Calu3 (cell line): ENCODE measurements at regions not wholly inside any gene's neighbourhood (a gene's known extent, or its start where the extent isn't known, plus 50 kb on each side); places are given as distances from the start of the nearest gene placed in this dataset.

ENCODE experiments used
- BruUV-seq: library from RNA; stranded (reverse); fragments of 400-500 nt; replicated peaks from 2 replicates; lab custom pipeline; 2021; lab: Mats Ljungman, UMichigan
- CTCF ChIA-PET: fragments of 300-600 bp; sonication (Branson Sonifier 250); formaldehyde crosslinking; loops from one replicate; lab custom pipeline; 2022; ENCODE audit warnings: antibody characterized with exemption; lab: Charles Lee
- DNase-seq: peaks from one replicate; pipeline ENCODE4 v3.0.0; 2022
- H3K27ac Mint-ChIP-seq: one replicate; pipeline ENCODE4 v1.8.0; 2022; ENCODE audit warnings: mixed read lengths; ENCODE audit not compliant: unreplicated experiment
- H3K27me3 Mint-ChIP-seq: one replicate; pipeline ENCODE4 v1.8.0; 2022; ENCODE audit warnings: mixed read lengths; ENCODE audit not compliant: unreplicated experiment
- H3K36me3 Mint-ChIP-seq: one replicate; pipeline ENCODE4 v1.8.0; 2022; ENCODE audit warnings: mild to moderate bottlenecking, moderate library complexity, mixed read lengths; ENCODE audit not compliant: insufficient read depth, unreplicated experiment
- H3K4me1 Mint-ChIP-seq: one replicate; pipeline ENCODE4 v1.8.0; 2022; ENCODE audit warnings: mild to moderate bottlenecking, low read depth, mixed read lengths; ENCODE audit not compliant: unreplicated experiment
- H3K4me3 Mint-ChIP-seq: one replicate; pipeline ENCODE4 v1.8.0; 2022; ENCODE audit warnings: mild to moderate bottlenecking, low read depth, moderate library complexity, mixed read lengths; ENCODE audit not compliant: unreplicated experiment
- H3K9me3 Mint-ChIP-seq: one replicate; pipeline ENCODE4 v1.8.0; 2022; ENCODE audit warnings: low read depth, mixed read lengths; ENCODE audit not compliant: unreplicated experiment
- intact Hi-C: fragments of 100-400 bp; cut with micrococcal nuclease; formaldehyde crosslinking; loops from one replicate; pipeline ENCODE4 v1.10.0; 2022; ENCODE audit not compliant: unreplicated experiment
- TF ChIP-seq, protein P1 (sequence below): fragments of 200-600 bp; IDR thresholded peaks from one replicate; pipeline ENCODE4 v1.8.0; 2022; ENCODE audit warnings: antibody characterized with exemption; ENCODE audit not compliant: unreplicated experiment

DNA sequence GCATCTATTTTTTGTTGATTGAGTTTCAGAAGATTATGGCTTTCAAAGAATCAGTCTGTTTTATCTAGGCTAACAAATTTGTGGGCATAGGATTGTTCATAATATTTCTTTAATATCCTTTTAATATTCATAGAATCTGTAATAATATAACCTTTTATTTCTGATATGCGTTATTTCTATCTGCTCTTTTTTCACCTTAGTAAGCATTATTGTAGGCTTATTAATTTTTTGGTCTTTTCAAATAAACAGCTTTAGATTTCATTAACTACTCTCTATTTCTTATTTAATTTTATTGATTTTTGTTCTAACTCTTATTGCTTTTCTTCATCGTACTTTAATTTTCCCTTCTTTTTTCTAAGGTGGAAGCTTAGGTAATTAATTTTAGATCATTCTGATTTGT, 1614.4 kb upstream of the DDX18 start:
- H3K27me3 Mint-ChIP-seq, result no peaks in the 10 kb centered on the region
- BruUV-seq, result no TSS peak
- intact Hi-C loops, result no loop called here
- H3K27ac Mint-ChIP-seq, result no peak overlapping the region
- H3K36me3 Mint-ChIP-seq, result no peaks in the 10 kb centered on the region
- H3K4me3 Mint-ChIP-seq, result no peak overlapping the region
- TF ChIP-seq, protein P1, sequence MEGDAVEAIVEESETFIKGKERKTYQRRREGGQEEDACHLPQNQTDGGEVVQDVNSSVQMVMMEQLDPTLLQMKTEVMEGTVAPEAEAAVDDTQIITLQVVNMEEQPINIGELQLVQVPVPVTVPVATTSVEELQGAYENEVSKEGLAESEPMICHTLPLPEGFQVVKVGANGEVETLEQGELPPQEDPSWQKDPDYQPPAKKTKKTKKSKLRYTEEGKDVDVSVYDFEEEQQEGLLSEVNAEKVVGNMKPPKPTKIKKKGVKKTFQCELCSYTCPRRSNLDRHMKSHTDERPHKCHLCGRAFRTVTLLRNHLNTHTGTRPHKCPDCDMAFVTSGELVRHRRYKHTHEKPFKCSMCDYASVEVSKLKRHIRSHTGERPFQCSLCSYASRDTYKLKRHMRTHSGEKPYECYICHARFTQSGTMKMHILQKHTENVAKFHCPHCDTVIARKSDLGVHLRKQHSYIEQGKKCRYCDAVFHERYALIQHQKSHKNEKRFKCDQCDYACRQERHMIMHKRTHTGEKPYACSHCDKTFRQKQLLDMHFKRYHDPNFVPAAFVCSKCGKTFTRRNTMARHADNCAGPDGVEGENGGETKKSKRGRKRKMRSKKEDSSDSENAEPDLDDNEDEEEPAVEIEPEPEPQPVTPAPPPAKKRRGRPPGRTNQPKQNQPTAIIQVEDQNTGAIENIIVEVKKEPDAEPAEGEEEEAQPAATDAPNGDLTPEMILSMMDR, result no peak
- no peak for DNase-seq
- H3K4me1 Mint-ChIP-seq, result no peaks in the 10 kb centered on the region
- H3K9me3 Mint-ChIP-seq, result peaks cover 12% of the 10 kb centered on the region
- CTCF ChIA-PET, result no interaction called here

DNA sequence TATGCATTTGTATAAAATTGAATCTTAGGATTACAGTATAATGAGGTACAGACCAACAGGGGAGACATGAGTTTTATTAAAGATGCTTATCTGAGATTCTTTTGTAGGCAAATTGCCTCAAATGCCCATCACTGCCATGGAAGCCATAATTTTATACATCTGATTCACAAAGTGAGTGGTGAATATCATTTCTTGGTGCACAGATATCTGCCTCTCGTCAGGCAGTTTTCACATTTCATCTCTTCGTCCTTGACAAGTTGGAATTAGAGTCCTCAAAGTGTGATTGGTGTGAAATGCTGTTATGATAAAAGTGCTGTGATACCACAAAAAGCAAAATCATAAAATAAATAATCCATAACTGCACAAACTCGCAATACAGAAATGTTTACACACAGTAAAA, 1602.8 kb upstream of the DDX18 start:
- intact Hi-C loops, result no loop called here

DNA sequence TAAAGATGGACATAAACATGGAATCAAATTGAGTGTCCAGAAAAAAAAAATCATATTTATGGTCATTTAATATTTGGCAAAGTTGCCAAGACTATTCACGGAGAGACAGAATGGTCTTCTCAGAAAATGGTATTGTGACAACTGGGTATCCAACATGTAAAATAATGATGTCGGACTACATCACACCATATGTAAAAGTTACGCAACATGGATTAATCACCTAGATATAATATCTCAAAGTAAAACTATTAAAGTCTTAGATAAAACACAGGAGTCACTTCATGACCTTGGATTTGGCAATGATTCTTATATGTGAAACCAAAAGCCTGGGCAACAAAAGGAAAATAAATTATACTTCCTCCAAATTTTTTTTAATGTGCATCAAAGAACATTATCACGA, 1591.7 kb upstream of the DDX18 start:
- Mint-ChIP-seq H3K9me3 (peaks cover 9% of the 10 kb centered on the region), H3K4me1 (no peaks in the 10 kb centered on the region), H3K36me3 (no peaks in the 10 kb centered on the region), H3K27me3 (no peaks in the 10 kb centered on the region), H3K4me3 (no peak overlapping the region), H3K27ac (no peak overlapping the region)
- CTCF ChIA-PET, result no interaction called here
- TF ChIP-seq, protein P1, result no peak
- no peak for DNase-seq
- no TSS peak for BruUV-seq
- intact Hi-C loops, result no loop called here

More for the DNA sequence above, 1602.8 kb upstream of the DDX18 start:
- TF ChIP-seq, protein P1, result no peak
- Mint-ChIP-seq H3K4me1 (no peaks in the 10 kb centered on the region), H3K36me3 (no peaks in the 10 kb centered on the region), H3K27ac (no peak overlapping the region), H3K4me3 (no peak overlapping the region), H3K27me3 (no peaks in the 10 kb centered on the region), H3K9me3 (peaks cover 7% of the 10 kb centered on the region)
- DNase-seq, result no peak
- CTCF ChIA-PET, result no interaction called here
- no TSS peak for BruUV-seq

DNA sequence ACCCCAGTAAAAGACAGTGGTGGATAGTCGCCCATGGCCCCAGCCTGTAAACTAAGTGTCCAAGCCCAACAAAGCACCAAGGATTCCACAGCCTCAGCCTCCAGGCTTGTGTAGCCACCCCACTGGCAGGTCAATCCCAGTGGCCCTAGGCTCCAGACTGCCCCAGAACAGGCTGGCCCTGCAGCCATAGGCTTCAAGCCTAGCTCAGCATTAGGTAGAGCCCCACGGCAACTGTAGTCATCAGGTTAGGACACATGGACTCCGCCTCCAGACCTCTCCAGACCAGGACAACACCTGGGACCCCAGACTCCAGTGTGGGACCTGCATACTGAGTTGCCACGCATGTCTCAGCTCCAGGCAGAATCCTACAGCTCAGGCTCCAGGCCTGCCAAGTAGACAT, 1590.6 kb upstream of the DDX18 start:
- no peak for DNase-seq
- Mint-ChIP-seq H3K27ac (no peak overlapping the region), H3K4me1 (no peaks in the 10 kb centered on the region), H3K9me3 (peaks cover 14% of the 10 kb centered on the region), H3K4me3 (no peak overlapping the region), H3K36me3 (no peaks in the 10 kb centered on the region), H3K27me3 (no peaks in the 10 kb centered on the region)
- intact Hi-C loops, result no loop called here
- BruUV-seq, result no TSS peak
- CTCF ChIA-PET, result no interaction called here
- TF ChIP-seq, protein P1, result no peak

DNA sequence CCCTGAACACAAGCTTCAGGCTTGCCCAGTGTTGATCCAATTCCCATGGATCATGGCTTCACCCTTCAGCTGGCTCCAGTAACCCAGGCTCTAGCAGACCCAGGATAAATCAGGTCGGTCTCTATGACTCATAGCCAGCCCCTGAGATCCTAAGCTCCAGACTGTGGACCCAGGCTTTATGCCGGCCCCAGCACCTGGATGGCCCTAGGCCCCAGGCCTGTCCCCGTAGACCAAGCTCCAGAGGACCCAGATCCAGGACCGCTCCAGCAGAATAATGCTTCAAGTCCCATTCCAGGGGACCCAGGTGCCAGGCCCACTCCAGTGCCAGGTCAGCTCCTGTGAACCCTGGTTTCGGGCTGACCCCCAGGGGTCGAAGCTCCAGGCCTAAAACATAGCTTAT, 1589.9 kb upstream of the DDX18 start:
- intact Hi-C loops, result no loop called here
- Mint-ChIP-seq H3K4me1 (no peaks in the 10 kb centered on the region), H3K4me3 (no peak overlapping the region), H3K36me3 (no peaks in the 10 kb centered on the region), H3K9me3 (peaks cover 14% of the 10 kb centered on the region), H3K27ac (no peak overlapping the region), H3K27me3 (no peaks in the 10 kb centered on the region)
- TF ChIP-seq, protein P1, result no peak
- BruUV-seq, result no TSS peak
- CTCF ChIA-PET, result no interaction called here
- DNase-seq, result no peak
